Upper lobe of right lung (tissue), 1 donor: ENCODE measurements at regions not wholly inside any gene's neighbourhood (a gene's known extent, or its start where the extent isn't known, plus 50 kb on each side); places are given as distances from the start of the nearest gene placed in this dataset.

Source experiments
- ATAC-seq: fragments of 200-7000 bp; cut with Tn5 transposase; one replicate; pipeline ENCODE4 v1.9.1; 2020; ENCODE audit warnings: mild to moderate bottlenecking, moderate library complexity
- DNase-seq: peaks from one replicate; pipeline ENCODE4 v3.0.0-alpha.2; 2020
- H3K27ac ChIP-seq: fragments of 200-600 bp; one replicate; pipeline ENCODE4 v1.8.0; 2022
- H3K27me3 ChIP-seq: fragments of 200-600 bp; one replicate; pipeline ENCODE4 v1.8.0; 2022; ENCODE audit warnings: mild to moderate bottlenecking
- H3K36me3 ChIP-seq: fragments of 200-600 bp; one replicate; pipeline ENCODE4 v1.8.0; 2022
- H3K4me1 ChIP-seq: fragments of 200-600 bp; one replicate; pipeline ENCODE4 v1.8.0; 2022
- H3K4me3 ChIP-seq: fragments of 200-600 bp; one replicate; pipeline ENCODE4 v1.8.0; 2022; ENCODE audit warnings: mild to moderate bottlenecking
- H3K9me3 ChIP-seq: fragments of 200-600 bp; one replicate; pipeline ENCODE4 v1.8.0; 2022
- CTCF ChIP-seq: fragments of 200-600 bp; IDR thresholded peaks from one replicate; pipeline ENCODE4 v1.8.0; 2022; ENCODE audit warnings: antibody characterized with exemption
- intact Hi-C: fragments of 100-400 bp; cut with DNase I; formaldehyde crosslinking; loops from one replicate; pipeline ENCODE4 v1.11.0; 2022
- donor health status: DM: no; HTN: yes; CAD: no; lungs with severe emphysema.

GRCh38 chr4:14359991-14360390, 642.3 kb upstream of the CPEB2 start:
- no peaks in the 10 kb centered on the region for H3K9me3 ChIP-seq
- no peak overlapping the region for H3K4me3 ChIP-seq
- no peak for TF ChIP-seq CTCF
- ATAC-seq (no peak), DNase-seq (no peak)
- no peaks in the 10 kb centered on the region for H3K4me1 ChIP-seq
- intact Hi-C loops: no loop called here
- no peak overlapping the region for H3K27ac ChIP-seq
- H3K27me3 ChIP-seq: no peaks in the 10 kb centered on the region
- H3K36me3 ChIP-seq: no peaks in the 10 kb centered on the region

- H3K9me3 ChIP-seq: no peaks in the 10 kb centered on the region
- no peaks in the 10 kb centered on the region for H3K27me3 ChIP-seq
- no peak overlapping the region for H3K4me3 ChIP-seq
- DNase-seq (no peak), ATAC-seq (no peak)
- intact Hi-C loops: no loop called here
- H3K4me1 ChIP-seq: no peaks in the 10 kb centered on the region
- TF ChIP-seq CTCF: no peak
- H3K36me3 ChIP-seq: no peaks in the 10 kb centered on the region
- H3K27ac ChIP-seq: no peak overlapping the region
Measured at GRCh38 chr4:14361084-14361483, 641.2 kb upstream of the CPEB2 start.

- no peak for TF ChIP-seq CTCF
- Histone ChIP-seq H3K27me3 (no peaks in the 10 kb centered on the region), H3K4me3 (no peak overlapping the region), H3K27ac (no peak overlapping the region), H3K4me1 (no peaks in the 10 kb centered on the region), H3K36me3 (no peaks in the 10 kb centered on the region), H3K9me3 (no peaks in the 10 kb centered on the region)
- intact Hi-C loops: no loop called here
- DNase-seq (no peak), ATAC-seq (no peak)
Measured at GRCh38 chr4:14362385-14362784, 639.9 kb upstream of the CPEB2 start.

- Histone ChIP-seq H3K36me3 (no peaks in the 10 kb centered on the region), H3K27ac (no peak overlapping the region), H3K9me3 (no peaks in the 10 kb centered on the region), H3K4me3 (no peak overlapping the region), H3K27me3 (no peaks in the 10 kb centered on the region), H3K4me1 (no peaks in the 10 kb centered on the region)
- no peak for DNase-seq
- no peak for ATAC-seq
- intact Hi-C loops: no loop called here
- no peak for TF ChIP-seq CTCF
Measured at GRCh38 chr4:14364953-14365536, 637.2 kb upstream of the CPEB2 start.

DNA sequence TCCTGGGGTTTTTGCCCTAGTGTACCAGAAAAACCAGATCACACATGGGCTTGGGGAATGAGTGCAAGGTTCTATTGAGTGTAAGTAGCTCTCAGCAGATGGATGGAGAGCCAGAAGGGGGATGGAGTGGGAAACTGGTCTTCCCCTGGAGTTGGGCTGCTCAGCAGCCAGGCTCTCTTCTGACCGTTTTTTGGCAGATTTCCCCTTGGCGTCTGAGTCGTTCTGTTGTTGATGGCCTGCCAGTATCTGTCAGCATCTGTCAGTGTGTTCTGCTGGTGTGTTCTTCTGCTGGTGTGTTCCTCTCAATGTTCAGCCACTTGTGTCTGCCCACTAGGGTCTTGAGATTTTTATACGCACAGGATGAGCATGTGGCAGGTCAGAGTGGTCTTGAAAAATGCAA, 633.9 kb upstream of the CPEB2 start:
- Histone ChIP-seq H3K4me1 (no peaks in the 10 kb centered on the region), H3K27me3 (no peaks in the 10 kb centered on the region), H3K36me3 (no peaks in the 10 kb centered on the region), H3K9me3 (no peaks in the 10 kb centered on the region), H3K27ac (no peak overlapping the region), H3K4me3 (no peak overlapping the region)
- TF ChIP-seq CTCF: no peak
- intact Hi-C loops: no loop called here
- ATAC-seq (no peak), DNase-seq (no peak)

- Histone ChIP-seq H3K27ac (no peak overlapping the region), H3K4me3 (no peak overlapping the region), H3K9me3 (no peaks in the 10 kb centered on the region), H3K4me1 (no peaks in the 10 kb centered on the region), H3K27me3 (no peaks in the 10 kb centered on the region), H3K36me3 (no peaks in the 10 kb centered on the region)
- TF ChIP-seq CTCF: no peak
- ATAC-seq: no peak
- intact Hi-C loops: no loop called here
- no peak for DNase-seq
Measured at GRCh38 chr4:14371131-14371530, 631.1 kb upstream of the CPEB2 start.
